Ammon's horn (tissue), 1 donor: ENCODE measurements at regions not wholly inside any gene's neighbourhood (a gene's known extent, or its start where the extent isn't known, plus 50 kb on each side); places are given as distances from the start of the nearest gene placed in this dataset.
A peak's percentile ranks its signal among the peaks of the same experiment; 100 is the strongest.
"Not testable (repeated sequence)": the region's sequence is repeated elsewhere in the genome, so short reads cannot be mapped to it uniquely, and the experiment has no call there.

Experiments used
- DNase-seq: peaks from one replicate; pipeline ENCODE4 v3.0.0-alpha.2; 2016; ENCODE audit warnings: low spot score

- no peak for DNase-seq
These were observed 186.1 kb downstream of the ATOH1 start for GRCh38 chr4:94014484-94015136.

- DNase-seq = no peak
These were observed 187.4 kb downstream of the ATOH1 start for GRCh38 chr4:94015956-94016355.

DNA sequence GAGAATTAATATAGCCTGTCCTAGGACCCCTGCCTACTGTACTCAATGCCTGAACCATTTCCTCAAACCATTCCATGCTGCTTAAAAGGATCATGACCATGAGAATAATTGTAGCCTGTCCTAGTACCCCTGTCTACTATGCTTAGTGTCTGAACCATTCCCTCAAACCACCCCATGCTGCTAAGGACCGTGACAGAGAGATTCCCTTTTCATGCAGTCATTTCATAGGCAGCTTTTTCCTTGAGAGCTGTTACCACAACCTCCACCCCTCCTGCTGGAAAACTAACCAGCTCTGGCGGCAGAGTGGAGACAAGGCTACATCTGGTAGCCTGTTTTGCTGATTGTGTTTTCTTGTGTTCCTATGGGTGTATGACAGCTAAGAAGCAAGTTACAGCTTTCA, 174.9 kb upstream of the SMARCAD1 start:
- no peak for DNase-seq

DNA sequence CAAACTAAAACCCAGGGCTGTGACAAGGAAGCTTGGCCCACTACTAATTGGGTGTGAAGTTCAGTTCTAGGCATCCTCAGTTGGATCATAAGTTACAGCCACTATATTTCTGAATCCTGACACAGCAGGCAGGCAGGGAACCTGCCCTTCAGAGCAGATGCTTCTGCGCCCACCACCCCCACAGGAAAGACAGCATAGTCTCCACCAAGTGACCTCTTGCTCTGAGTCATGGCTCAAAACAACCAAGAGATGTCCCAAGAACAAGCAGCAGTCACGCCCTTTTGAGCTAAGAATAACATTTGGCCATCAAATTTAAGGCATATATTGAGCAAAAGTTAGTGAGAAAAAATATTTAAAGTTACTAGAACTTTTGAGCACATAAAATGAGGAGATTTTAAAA, 170.7 kb upstream of the SMARCAD1 start:
- no peak for DNase-seq

GRCh38 chr4:94038195-94038594, 169.5 kb upstream of the SMARCAD1 start:
- no peak for DNase-seq

DNA sequence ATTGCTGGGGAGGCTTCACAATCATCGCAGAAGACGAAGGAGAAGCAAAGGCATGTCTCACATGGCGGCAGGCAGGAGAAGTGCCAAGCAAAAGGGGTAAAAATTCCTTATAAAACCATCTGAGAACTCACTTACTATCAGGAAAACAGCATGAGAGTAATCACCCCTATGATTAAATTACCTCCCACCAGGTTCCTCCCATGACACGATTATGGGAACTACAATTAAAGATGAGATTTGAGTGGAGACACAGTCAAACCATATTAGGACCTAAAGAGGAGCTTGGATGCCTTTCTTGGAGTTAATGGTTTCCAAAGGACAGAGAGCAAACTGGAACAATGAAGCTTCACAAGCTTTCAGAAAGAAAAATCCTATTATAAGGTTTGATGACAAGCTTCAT, 168.4 kb upstream of the SMARCAD1 start:
- no peak for DNase-seq

GRCh38 chr4:94044471-94044870, 163.2 kb upstream of the SMARCAD1 start:
- DNase-seq = not testable (repeated sequence)

DNA sequence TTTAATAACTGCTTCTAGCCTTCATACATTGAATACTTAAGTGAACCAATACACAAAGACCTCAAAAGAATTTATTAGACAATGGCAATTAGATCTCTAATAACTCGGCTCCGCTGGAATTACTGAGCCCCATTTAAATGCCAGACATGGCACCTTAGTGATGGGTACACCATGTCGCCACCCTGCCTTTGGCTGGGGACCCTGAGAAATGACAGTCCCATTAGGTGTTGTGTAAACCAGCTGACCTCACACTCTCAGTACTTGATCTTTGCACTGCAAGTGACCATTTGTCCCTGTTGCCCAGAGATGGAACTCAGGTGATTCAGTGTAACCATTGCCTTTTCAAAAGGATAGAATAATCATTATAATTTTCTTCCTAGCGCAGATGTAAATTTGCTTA, 144.6 kb upstream of the SMARCAD1 start:
- no peak for DNase-seq

GRCh38 chr4:94068753-94069719, 138.6 kb upstream of the SMARCAD1 start:
- DNase-seq = no peak

DNA sequence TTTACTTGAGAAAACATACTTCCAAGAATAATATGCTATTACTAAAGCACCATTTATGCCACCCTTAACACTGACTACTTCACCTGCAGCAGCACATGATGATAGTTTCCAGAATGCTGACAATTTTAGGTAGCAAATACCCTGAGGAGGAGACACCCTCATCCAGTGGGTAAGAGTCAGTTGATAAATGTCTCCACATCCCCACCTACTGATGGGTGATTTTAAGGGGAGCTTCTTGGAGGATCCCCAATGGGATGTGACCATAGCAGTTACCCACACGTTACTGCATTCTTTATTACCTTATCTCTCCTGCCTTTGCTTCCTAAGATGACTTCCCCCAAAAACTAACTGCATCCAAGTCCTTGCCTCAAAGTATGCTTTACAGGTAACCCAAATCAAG, 131.2 kb upstream of the SMARCAD1 start:
- DNase-seq = no peak

DNA sequence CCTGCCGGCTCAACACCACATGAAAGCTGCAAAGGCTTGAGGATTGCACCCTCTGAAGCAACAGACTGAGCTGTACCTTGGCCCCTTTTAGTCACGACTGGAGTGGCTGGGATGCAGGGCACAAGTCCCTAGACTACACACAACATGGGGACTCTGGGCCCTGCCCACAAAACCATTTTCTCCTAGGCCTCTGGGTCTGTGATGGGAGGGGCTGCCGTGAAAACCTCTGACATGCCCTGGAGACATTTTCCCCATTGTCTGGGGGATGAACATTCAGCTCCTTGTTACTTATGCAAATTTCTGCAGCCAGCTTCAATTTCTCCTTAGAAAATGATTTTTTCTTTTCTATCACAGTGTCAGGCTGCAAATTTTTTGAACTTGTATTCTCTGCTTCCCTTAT, 123.5 kb upstream of the SMARCAD1 start:
- no peak for DNase-seq

DNA sequence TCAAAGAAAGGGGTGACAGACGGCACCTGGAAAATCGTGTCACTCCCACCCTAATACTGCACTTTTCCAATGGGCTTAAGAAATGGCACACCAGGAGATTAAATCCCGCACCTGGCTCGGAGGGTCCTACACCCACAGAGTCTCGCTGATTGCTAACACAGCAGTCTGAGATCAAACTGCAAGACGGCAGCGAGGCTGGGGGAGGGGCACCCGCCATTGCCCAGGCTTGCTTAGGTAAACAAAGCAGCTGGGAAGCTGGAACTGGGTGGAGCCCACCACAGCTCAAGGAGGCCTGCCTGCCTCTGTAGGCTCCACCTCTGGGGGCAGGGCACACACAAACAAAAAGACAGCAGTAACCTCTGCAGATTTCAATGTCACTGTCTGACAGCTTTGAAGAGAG, 108.5 kb upstream of the SMARCAD1 start:
- not testable (repeated sequence) for DNase-seq

DNA sequence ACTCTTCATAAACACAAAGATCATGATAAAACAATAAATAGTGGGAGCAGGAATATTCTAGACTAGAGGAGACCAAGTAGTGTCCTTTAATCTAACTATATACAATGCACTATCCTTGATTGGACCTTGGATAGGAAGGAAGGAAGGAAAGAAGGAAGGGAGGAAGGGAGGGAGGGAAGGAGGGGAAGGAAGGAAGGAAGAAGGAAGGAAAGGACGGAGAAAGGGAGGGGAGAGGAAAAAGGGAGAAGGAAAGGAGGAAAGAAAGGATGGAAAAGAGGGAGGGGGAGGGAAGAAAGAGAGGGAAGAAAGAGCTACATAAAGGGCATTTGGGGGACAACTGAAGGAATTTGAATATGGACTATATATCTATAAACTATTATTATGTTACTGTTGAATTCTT, 95.0 kb upstream of the SMARCAD1 start:
- no peak for DNase-seq

- DNase-seq = no peak
These were observed 92.0 kb upstream of the SMARCAD1 start for GRCh38 chr4:94115687-94116086.

DNA sequence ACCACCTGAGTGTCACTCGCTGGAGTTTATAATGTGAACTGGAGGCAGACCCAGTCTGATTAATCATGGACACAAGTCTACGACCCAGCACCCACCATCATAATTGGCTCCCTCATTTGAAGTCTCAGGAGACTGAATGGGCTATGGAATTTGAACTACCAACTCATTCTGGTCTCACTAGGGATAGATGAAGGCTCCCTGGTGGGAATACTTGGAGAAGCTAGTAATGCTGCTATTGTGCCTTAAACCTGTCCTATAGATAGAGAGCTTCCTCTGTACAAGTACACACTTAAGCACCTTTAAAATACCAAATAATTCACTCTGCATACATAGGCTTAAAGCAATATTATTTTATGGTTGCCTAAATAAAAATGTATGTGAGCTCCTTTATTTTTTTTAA, 90.8 kb upstream of the SMARCAD1 start:
- no peak for DNase-seq

- peak; percentile 11 for DNase-seq
These were observed 81.0 kb upstream of the SMARCAD1 start for GRCh38 chr4:94126669-94127068.

DNA sequence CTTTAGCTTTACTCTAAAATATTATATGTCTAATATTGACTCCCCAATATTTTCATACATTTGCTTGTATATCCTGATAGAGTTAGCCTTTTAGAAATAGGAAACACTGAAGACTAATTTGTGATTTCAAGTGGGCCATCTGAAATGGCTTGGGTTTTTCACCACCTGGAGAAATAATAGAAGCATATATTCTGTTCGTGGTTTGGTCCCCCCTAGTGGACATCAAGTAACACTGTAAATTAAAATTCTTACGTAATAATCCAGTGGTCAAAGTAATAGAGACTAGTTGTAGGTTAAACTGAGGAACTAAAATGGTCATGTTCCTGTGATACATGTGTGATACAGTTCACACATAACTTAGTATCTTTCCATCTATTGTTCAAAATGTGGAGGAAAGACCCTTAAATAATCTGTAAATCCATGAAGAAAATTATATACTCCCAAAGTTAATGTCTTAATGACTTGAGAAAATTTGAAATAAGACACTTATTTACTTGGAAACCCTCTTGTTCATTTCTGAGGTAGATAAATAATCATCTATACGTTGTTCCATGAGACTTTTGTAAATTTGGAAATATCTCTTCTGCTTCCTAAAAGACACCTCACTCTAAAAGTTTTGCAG, 79.8 kb upstream of the SMARCAD1 start:
- DNase-seq = no peak

DNA sequence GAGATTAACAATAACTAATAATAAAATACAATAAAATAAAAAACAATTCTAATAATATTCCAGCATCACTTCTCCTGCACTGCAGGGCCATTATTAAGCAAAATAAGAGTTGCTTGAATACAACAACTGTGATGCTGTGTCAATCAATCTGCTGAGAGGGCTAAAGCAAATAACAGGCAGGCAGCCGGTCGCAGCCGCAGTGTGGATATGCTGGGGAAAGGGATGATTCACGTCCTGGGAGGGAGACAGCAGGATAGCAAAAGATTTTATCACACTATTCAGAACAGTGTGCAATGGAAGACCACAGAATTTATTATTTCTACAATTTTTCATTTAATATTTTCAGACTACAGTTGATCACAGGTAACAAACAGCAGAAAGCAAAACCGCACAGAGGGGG, 76.5 kb upstream of the SMARCAD1 start:
- peak; percentile 4 for DNase-seq

- DNase-seq = no peak
These were observed 72.0 kb upstream of the SMARCAD1 start for GRCh38 chr4:94135701-94136100.

- DNase-seq = no peak
These were observed 67.6 kb upstream of the SMARCAD1 start for GRCh38 chr4:94139931-94140612.

DNA sequence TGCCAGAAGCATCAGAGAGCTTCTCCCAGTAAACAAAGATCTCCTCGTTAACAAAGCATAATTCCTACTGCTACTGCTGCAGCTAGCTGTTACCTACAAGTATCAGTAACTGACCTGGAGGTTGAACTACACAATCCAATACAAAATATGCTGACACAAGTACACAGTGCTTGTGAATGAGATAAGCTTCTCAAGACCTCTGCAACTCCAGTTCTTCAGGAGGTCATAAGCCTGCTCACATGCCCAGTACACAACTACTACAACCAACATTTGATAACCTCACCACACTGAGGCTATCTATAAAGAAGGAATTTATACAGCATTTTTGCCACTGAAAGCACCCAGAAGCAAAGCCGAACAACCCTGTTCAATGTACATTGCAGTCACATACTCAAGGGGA, 66.7 kb upstream of the SMARCAD1 start:
- no peak for DNase-seq

GRCh38 chr4:94148052-94148451, 59.6 kb upstream of the SMARCAD1 start:
- not testable (repeated sequence) for DNase-seq
